Brain microvascular endothelial cell (primary cell): ENCODE measurements at regions not wholly inside any gene's neighbourhood (a gene's known extent, or its start where the extent isn't known, plus 50 kb on each side); places are given as distances from the start of the nearest gene placed in this dataset.

ENCODE experiments used
- DNase-seq: peaks from one replicate; pipeline ENCODE4 v3.0.0-alpha.2; 2020
- H3K27ac ChIP-seq: fragments of 250-450 bp; sonication (Bioruptor Pico); 2 replicates; pipeline ENCODE4 v1.5.1; 2020; ENCODE audit warnings: mild to moderate bottlenecking, moderate library complexity
- H3K27me3 ChIP-seq: fragments of 250-450 bp; sonication (Bioruptor Pico); replicated peaks from 2 replicates; pipeline ENCODE4 v1.5.1; 2020; ENCODE audit warnings: mild to moderate bottlenecking
- H3K36me3 ChIP-seq: fragments of 250-450 bp; sonication (Bioruptor Pico); replicated peaks from 2 replicates; pipeline ENCODE4 v1.5.1; 2020; ENCODE audit warnings: mild to moderate bottlenecking
- H3K4me3 ChIP-seq: 2 replicates; pipeline ENCODE4 v1.5.1; 2011; ENCODE audit warnings: low read depth, mild to moderate bottlenecking, control low read depth, low read length, moderate library complexity
- in situ Hi-C: cut with HindIII; loops from 2 replicates; pipeline ENCODE4 v1.10.0; 2017; ENCODE audit warnings: low sequenced_read_pairs, low pct_ligation_motif_present
- TF ChIP-seq, protein P1 (sequence below): IDR thresholded peaks from 2 replicates; pipeline ENCODE4 v1.5.1; 2011; ENCODE audit warnings: low read depth, mild to moderate bottlenecking, moderate library complexity, low read length, control low read depth, inconsistent platforms; ENCODE audit errors: missing control alignments

- no peak for DNase-seq
- Histone ChIP-seq H3K27me3 (no peaks in the 10 kb centered on the region), H3K36me3 (no peaks in the 10 kb centered on the region), H3K27ac (no peak overlapping the region), H3K4me3 (no peak overlapping the region)
- TF ChIP-seq, protein P1, sequence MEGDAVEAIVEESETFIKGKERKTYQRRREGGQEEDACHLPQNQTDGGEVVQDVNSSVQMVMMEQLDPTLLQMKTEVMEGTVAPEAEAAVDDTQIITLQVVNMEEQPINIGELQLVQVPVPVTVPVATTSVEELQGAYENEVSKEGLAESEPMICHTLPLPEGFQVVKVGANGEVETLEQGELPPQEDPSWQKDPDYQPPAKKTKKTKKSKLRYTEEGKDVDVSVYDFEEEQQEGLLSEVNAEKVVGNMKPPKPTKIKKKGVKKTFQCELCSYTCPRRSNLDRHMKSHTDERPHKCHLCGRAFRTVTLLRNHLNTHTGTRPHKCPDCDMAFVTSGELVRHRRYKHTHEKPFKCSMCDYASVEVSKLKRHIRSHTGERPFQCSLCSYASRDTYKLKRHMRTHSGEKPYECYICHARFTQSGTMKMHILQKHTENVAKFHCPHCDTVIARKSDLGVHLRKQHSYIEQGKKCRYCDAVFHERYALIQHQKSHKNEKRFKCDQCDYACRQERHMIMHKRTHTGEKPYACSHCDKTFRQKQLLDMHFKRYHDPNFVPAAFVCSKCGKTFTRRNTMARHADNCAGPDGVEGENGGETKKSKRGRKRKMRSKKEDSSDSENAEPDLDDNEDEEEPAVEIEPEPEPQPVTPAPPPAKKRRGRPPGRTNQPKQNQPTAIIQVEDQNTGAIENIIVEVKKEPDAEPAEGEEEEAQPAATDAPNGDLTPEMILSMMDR: no peak
- in situ Hi-C loops: no loop called here
Measured at GRCh38 chr12:68078737-68079136, 80.8 kb downstream of the IFNG start.

GRCh38 chr12:68075416-68075815 is 84.1 kb downstream of the IFNG start:
- H3K36me3 ChIP-seq: no peaks in the 10 kb centered on the region
- in situ Hi-C loops: no loop called here
- H3K4me3 ChIP-seq: no peak overlapping the region
- H3K27me3 ChIP-seq: no peaks in the 10 kb centered on the region
- TF ChIP-seq, protein P1: no peak
- H3K27ac ChIP-seq: no peak overlapping the region
- DNase-seq: no peak

DNA sequence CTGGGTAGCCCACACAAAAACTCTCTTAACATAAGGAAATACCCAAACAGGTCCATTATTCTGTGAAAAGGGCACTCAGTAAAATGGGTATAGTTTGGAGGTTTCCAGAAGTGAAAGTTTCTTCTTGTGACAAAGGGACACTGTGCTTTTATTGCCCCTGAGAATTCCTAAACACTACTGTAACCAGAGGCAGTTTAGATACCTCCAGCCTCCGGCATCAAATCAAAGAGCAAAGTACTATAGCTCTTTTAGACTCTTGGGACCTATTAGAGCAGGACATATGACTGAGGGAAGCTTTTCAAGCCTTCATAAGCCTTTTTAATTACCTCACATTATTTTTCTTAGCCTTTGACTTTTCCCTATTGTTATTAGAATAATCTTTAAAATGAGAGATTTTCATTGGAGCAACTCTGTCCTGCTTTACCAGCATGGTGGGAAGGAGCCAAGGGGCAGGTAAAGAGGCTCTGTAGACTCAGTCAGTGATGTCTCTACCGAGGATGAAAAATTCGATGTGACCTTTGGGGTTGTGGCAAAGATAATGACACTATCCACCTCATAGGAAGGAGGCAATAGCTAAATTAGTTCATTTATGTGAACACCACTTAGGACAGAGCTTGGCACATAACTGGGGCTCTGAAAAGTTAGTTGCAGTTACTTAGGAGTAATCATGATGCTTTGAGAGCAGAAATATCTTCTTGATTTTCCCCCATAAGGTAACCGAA is 85.1 kb downstream of the IFNG start:
- no peaks in the 10 kb centered on the region for H3K27me3 ChIP-seq
- H3K4me3 ChIP-seq: no peak overlapping the region
- H3K27ac ChIP-seq: no peak overlapping the region
- no peak for DNase-seq
- in situ Hi-C loops: no loop called here
- H3K36me3 ChIP-seq: no peaks in the 10 kb centered on the region
- TF ChIP-seq, protein P1: no peak

GRCh38 chr12:68070957-68071356 is 81.7 kb downstream of the IFNG-AS1 start:
- no peak overlapping the region for H3K4me3 ChIP-seq
- H3K27me3 ChIP-seq: no peaks in the 10 kb centered on the region
- TF ChIP-seq, protein P1: no peak
- H3K27ac ChIP-seq: no peak overlapping the region
- no peaks in the 10 kb centered on the region for H3K36me3 ChIP-seq
- no peak for DNase-seq
- in situ Hi-C loops: no loop called here
